ENCODE measurements at regions not wholly inside any gene's neighbourhood (a gene's known extent, or its start where the extent isn't known, plus 50 kb on each side); places are given as distances from the start of the nearest gene placed in this dataset.

- Histone ChIP-seq H3K36me3 (ENCODE audit: insufficient read depth, insufficient read length, low read length) (no peaks in the 10 kb centered on the region), H3K4me3 (ENCODE audit: insufficient read length, low read depth) (no peak overlapping the region), H3K4me1 (ENCODE audit: insufficient read depth, insufficient read length) (no peaks in the 10 kb centered on the region), H3K27me3 (ENCODE audit: insufficient read depth, insufficient read length) (no peaks in the 10 kb centered on the region), H3K9me3 (ENCODE audit: insufficient read depth, low read length) (no peaks in the 10 kb centered on the region), H3K9ac (ENCODE audit: insufficient read length, low read depth) (no peak overlapping the region)
- no peak for DNase-seq (ENCODE audit: low read depth, low spot score)
- TF ChIP-seq YY1 (IDR thresholded peaks at IDR 0.05; ENCODE audit: insufficient read depth, insufficient read length) (no peak), SUZ12 (IDR thresholded peaks at IDR 0.05; ENCODE audit: extremely low read depth, insufficient read depth, insufficient read length) (no peak), ZNF274 (IDR thresholded peaks at IDR 0.05; ENCODE audit: low read depth, low read length) (no peak)
Measured at GRCh38 chr6:139547804-139548203, 173.4 kb upstream of the CITED2 start.

- no peaks in the 10 kb centered on the region for H3K4me1 ChIP-seq (ENCODE audit: insufficient read depth, insufficient read length)
- TF ChIP-seq ZNF274 (IDR thresholded peaks at IDR 0.05; ENCODE audit: low read depth, low read length) (no peak), SUZ12 (IDR thresholded peaks at IDR 0.05; ENCODE audit: extremely low read depth, insufficient read depth, insufficient read length) (no peak), YY1 (IDR thresholded peaks at IDR 0.05; ENCODE audit: insufficient read depth, insufficient read length) (no peak)
- no peaks in the 10 kb centered on the region for H3K36me3 ChIP-seq (ENCODE audit: insufficient read depth, insufficient read length, low read length)
- H3K4me3 ChIP-seq (ENCODE audit: insufficient read length, low read depth), result no peak overlapping the region
- H3K27me3 ChIP-seq (ENCODE audit: insufficient read depth, insufficient read length), result no peaks in the 10 kb centered on the region
- no peak overlapping the region for H3K9ac ChIP-seq (ENCODE audit: insufficient read length, low read depth)
- H3K9me3 ChIP-seq (ENCODE audit: insufficient read depth, low read length), result no peaks in the 10 kb centered on the region
- no peak for DNase-seq (ENCODE audit: low read depth, low spot score)
Measured at GRCh38 chr6:139547122-139547776, 172.8 kb upstream of the CITED2 start.

- no peak for DNase-seq (ENCODE audit: low read depth, low spot score)
- TF ChIP-seq YY1 (IDR thresholded peaks at IDR 0.05; ENCODE audit: insufficient read depth, insufficient read length) (no peak), SUZ12 (IDR thresholded peaks at IDR 0.05; ENCODE audit: extremely low read depth, insufficient read depth, insufficient read length) (no peak)
- no peaks in the 10 kb centered on the region for H3K4me1 ChIP-seq (ENCODE audit: insufficient read depth, insufficient read length)
- H3K27me3 ChIP-seq (ENCODE audit: insufficient read depth, insufficient read length), result no peaks in the 10 kb centered on the region
- no peaks in the 10 kb centered on the region for H3K9me3 ChIP-seq (ENCODE audit: insufficient read depth, low read length)
- no peak overlapping the region for H3K9ac ChIP-seq (ENCODE audit: insufficient read length, low read depth)
- H3K36me3 ChIP-seq (ENCODE audit: insufficient read depth, insufficient read length, low read length), result no peaks in the 10 kb centered on the region
- no peak overlapping the region for H3K4me3 ChIP-seq (ENCODE audit: insufficient read length, low read depth)
Measured at GRCh38 chr6:139546106-139546472, 171.6 kb upstream of the CITED2 start.

GRCh38 chr6:139545206-139546105 is 171.0 kb upstream of the CITED2 start:
- no peak overlapping the region for H3K4me3 ChIP-seq (ENCODE audit: insufficient read length, low read depth)
- H3K4me1 ChIP-seq (ENCODE audit: insufficient read depth, insufficient read length), result no peaks in the 10 kb centered on the region

GRCh38 chr6:139544701-139545057 is 170.2 kb upstream of the CITED2 start:
- no peak overlapping the region for H3K4me3 ChIP-seq (ENCODE audit: insufficient read length, low read depth)
- H3K9me3 ChIP-seq (ENCODE audit: insufficient read depth, low read length), result no peaks in the 10 kb centered on the region
- H3K36me3 ChIP-seq (ENCODE audit: insufficient read depth, insufficient read length, low read length), result no peaks in the 10 kb centered on the region
- no peaks in the 10 kb centered on the region for H3K4me1 ChIP-seq (ENCODE audit: insufficient read depth, insufficient read length)
- H3K9ac ChIP-seq (ENCODE audit: insufficient read length, low read depth), result no peak overlapping the region
- no peaks in the 10 kb centered on the region for H3K27me3 ChIP-seq (ENCODE audit: insufficient read depth, insufficient read length)
- no peak for TF ChIP-seq YY1 (IDR thresholded peaks at IDR 0.05; ENCODE audit: insufficient read depth, insufficient read length)
- no peak for TF ChIP-seq SUZ12 (IDR thresholded peaks at IDR 0.05; ENCODE audit: extremely low read depth, insufficient read depth, insufficient read length)
- TF ChIP-seq ZNF274 (IDR thresholded peaks at IDR 0.05; ENCODE audit: low read depth, low read length), result no peak
- DNase-seq (ENCODE audit: low read depth, low spot score), result no peak

More at GRCh38 chr6:139545206-139546105, 171.0 kb upstream of the CITED2 start:
- H3K36me3 ChIP-seq (ENCODE audit: insufficient read depth, insufficient read length, low read length), result no peaks in the 10 kb centered on the region
- H3K9ac ChIP-seq (ENCODE audit: insufficient read length, low read depth), result no peak overlapping the region
- H3K27me3 ChIP-seq (ENCODE audit: insufficient read depth, insufficient read length), result no peaks in the 10 kb centered on the region
- H3K9me3 ChIP-seq (ENCODE audit: insufficient read depth, low read length), result no peaks in the 10 kb centered on the region
- TF ChIP-seq YY1 (IDR thresholded peaks at IDR 0.05; ENCODE audit: insufficient read depth, insufficient read length) (no peak), ZNF274 (IDR thresholded peaks at IDR 0.05; ENCODE audit: low read depth, low read length) (no peak), SUZ12 (IDR thresholded peaks at IDR 0.05; ENCODE audit: extremely low read depth, insufficient read depth, insufficient read length) (no peak)
- DNase-seq (ENCODE audit: low read depth, low spot score), result no peak

GRCh38 chr6:139542351-139542750 is 167.9 kb upstream of the CITED2 start:
- Histone ChIP-seq H3K9me3 (ENCODE audit: insufficient read depth, low read length) (no peaks in the 10 kb centered on the region), H3K27me3 (ENCODE audit: insufficient read depth, insufficient read length) (no peaks in the 10 kb centered on the region), H3K36me3 (ENCODE audit: insufficient read depth, insufficient read length, low read length) (no peaks in the 10 kb centered on the region), H3K9ac (ENCODE audit: insufficient read length, low read depth) (no peak overlapping the region), H3K4me3 (ENCODE audit: insufficient read length, low read depth) (no peak overlapping the region), H3K4me1 (ENCODE audit: insufficient read depth, insufficient read length) (no peaks in the 10 kb centered on the region)
- TF ChIP-seq SUZ12 (IDR thresholded peaks at IDR 0.05; ENCODE audit: extremely low read depth, insufficient read depth, insufficient read length) (no peak), ZNF274 (IDR thresholded peaks at IDR 0.05; ENCODE audit: low read depth, low read length) (no peak), YY1 (IDR thresholded peaks at IDR 0.05; ENCODE audit: insufficient read depth, insufficient read length) (no peak)
- no peak for DNase-seq (ENCODE audit: low read depth, low spot score)

- Histone ChIP-seq H3K4me3 (ENCODE audit: insufficient read length, low read depth) (no peak overlapping the region), H3K9me3 (ENCODE audit: insufficient read depth, low read length) (no peaks in the 10 kb centered on the region), H3K9ac (ENCODE audit: insufficient read length, low read depth) (no peak overlapping the region), H3K4me1 (ENCODE audit: insufficient read depth, insufficient read length) (no peaks in the 10 kb centered on the region), H3K27me3 (ENCODE audit: insufficient read depth, insufficient read length) (no peaks in the 10 kb centered on the region), H3K36me3 (ENCODE audit: insufficient read depth, insufficient read length, low read length) (no peaks in the 10 kb centered on the region)
- TF ChIP-seq SUZ12 (IDR thresholded peaks at IDR 0.05; ENCODE audit: extremely low read depth, insufficient read depth, insufficient read length) (no peak), ZNF274 (IDR thresholded peaks at IDR 0.05; ENCODE audit: low read depth, low read length) (no peak), YY1 (IDR thresholded peaks at IDR 0.05; ENCODE audit: insufficient read depth, insufficient read length) (no peak)
- DNase-seq (ENCODE audit: low read depth, low spot score), result no peak
Measured at GRCh38 chr6:139540894-139541293, 166.4 kb upstream of the CITED2 start.
